Activated CD8-positive, alpha-beta memory T cell treated with anti-CD3 and anti-CD28 coated beads for 48 hours (primary cell): ENCODE measurements at regions not wholly inside any gene's neighbourhood (a gene's known extent, or its start where the extent isn't known, plus 50 kb on each side); places are given as distances from the start of the nearest gene placed in this dataset.

Experiments
- DNase-seq, 3 experiments: peaks; one replicate each; pipeline ENCODE4 v3.0.0-alpha.2; 2020; ENCODE audit warnings: low read depth in 2 of 3, low spot score in 2 of 3

GRCh38 chr2:172351586-172351985, 75.8 kb upstream of the ITGA6 start:
- DNase-seq, result no peak

- no peak for DNase-seq
Observed at GRCh38 chr2:172354347-172354746, 73.0 kb upstream of the ITGA6 start.

GRCh38 chr2:172357442-172357841, 69.9 kb upstream of the ITGA6 start:
- DNase-seq, result no peak

- DNase-seq, result no peak
Observed at GRCh38 chr2:172358691-172359556, 68.5 kb upstream of the ITGA6 start.

GRCh38 chr2:172361360-172361759, 66.0 kb upstream of the ITGA6 start:
- no peak for DNase-seq

GRCh38 chr2:172361840-172362239, 65.5 kb upstream of the ITGA6 start:
- DNase-seq, result no peak

GRCh38 chr2:172364261-172364660, 63.1 kb upstream of the ITGA6 start:
- no peak for DNase-seq

GRCh38 chr2:172366596-172367150, 60.7 kb upstream of the ITGA6 start:
- no peak for DNase-seq

GRCh38 chr2:172370821-172371455, 56.4 kb upstream of the ITGA6 start:
- no peak for DNase-seq

- no peak for DNase-seq
Observed at GRCh38 chr2:172372436-172372835, 55.0 kb upstream of the ITGA6 start.

- no peak for DNase-seq
Observed at GRCh38 chr2:172373076-172373475, 54.3 kb upstream of the ITGA6 start.

- DNase-seq, result no peak
Observed at GRCh38 chr2:172373766-172374165, 53.6 kb upstream of the ITGA6 start.

- DNase-seq, result no peak
Observed at GRCh38 chr2:172374318-172375240, 52.8 kb upstream of the ITGA6 start.

GRCh38 chr2:172375251-172375650, 52.1 kb upstream of the ITGA6 start:
- no peak for DNase-seq

- DNase-seq, result no peak
Observed at GRCh38 chr2:172376016-172376415, 51.4 kb upstream of the ITGA6 start.

- no peak for DNase-seq
Observed at GRCh38 chr2:172376505-172377125, 50.8 kb upstream of the ITGA6 start.

- DNase-seq, result no peak
Observed at GRCh38 chr2:172377408-172377807, 50.0 kb upstream of the ITGA6 start.
